Lower lobe of right lung (tissue), 2 donors: ENCODE measurements at regions not wholly inside any gene's neighbourhood (a gene's known extent, or its start where the extent isn't known, plus 50 kb on each side); places are given as distances from the start of the nearest gene placed in this dataset.

ENCODE experiments used
- ATAC-seq, 2 donors: fragments of 200-7000 bp; cut with Tn5 transposase; one replicate each; pipeline ENCODE4 v1.9.1; 2020 to 2022; ENCODE audit warnings: mild to moderate bottlenecking in 2 of 2, moderate library complexity in 2 of 2
- DNase-seq: peaks from one replicate; pipeline ENCODE4 v3.0.0-alpha.2; 2020
- H3K27ac ChIP-seq: fragments of 200-600 bp; one replicate; pipeline ENCODE4 v1.8.0; 2022
- H3K27me3 ChIP-seq: fragments of 200-600 bp; one replicate; pipeline ENCODE4 v1.8.0; 2022; ENCODE audit warnings: low read depth
- H3K36me3 ChIP-seq: fragments of 200-600 bp; one replicate; pipeline ENCODE4 v1.8.0; 2022; ENCODE audit warnings: mild to moderate bottlenecking
- H3K4me1 ChIP-seq: fragments of 200-600 bp; one replicate; pipeline ENCODE4 v1.8.0; 2022
- H3K4me3 ChIP-seq: fragments of 200-600 bp; one replicate; pipeline ENCODE4 v1.8.0; 2022; ENCODE audit warnings: mild to moderate bottlenecking
- H3K9me3 ChIP-seq: fragments of 200-600 bp; one replicate; pipeline ENCODE4 v1.8.0; 2022
- intact Hi-C: fragments of 100-400 bp; cut with DNase I; formaldehyde crosslinking; loops from one replicate; pipeline ENCODE4 v1.11.0; 2022
- TF ChIP-seq, protein P1 (sequence below): fragments of 200-600 bp; IDR thresholded peaks from one replicate; pipeline ENCODE4 v1.8.0; 2022; ENCODE audit warnings: antibody characterized with exemption, mild to moderate bottlenecking
- donor health status: DM: no; HTN: yes; CAD: no; lungs with severe emphysema.

DNA sequence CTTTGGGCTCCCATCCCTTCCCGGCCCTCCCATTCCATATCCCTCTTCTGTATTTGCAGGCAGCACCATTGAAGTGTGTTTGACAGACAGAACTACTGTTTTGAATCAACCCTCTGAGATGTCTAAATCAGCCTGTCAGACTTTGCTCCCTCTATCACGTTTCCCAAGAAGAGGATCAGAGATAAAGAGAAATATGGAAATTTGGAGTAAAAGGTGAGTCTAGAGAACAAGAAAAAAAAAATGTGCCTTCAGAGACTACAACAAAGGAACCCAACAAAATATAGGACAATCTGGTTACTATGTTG lies 133.4 kb upstream of the NCK2 start:
- intact Hi-C loops, result no loop called here
- Histone ChIP-seq H3K9me3 (no peaks in the 10 kb centered on the region), H3K4me1 (no peaks in the 10 kb centered on the region), H3K27me3 (no peaks in the 10 kb centered on the region), H3K27ac (no peak overlapping the region), H3K4me3 (no peak overlapping the region), H3K36me3 (no peaks in the 10 kb centered on the region)
- TF ChIP-seq, protein P1, sequence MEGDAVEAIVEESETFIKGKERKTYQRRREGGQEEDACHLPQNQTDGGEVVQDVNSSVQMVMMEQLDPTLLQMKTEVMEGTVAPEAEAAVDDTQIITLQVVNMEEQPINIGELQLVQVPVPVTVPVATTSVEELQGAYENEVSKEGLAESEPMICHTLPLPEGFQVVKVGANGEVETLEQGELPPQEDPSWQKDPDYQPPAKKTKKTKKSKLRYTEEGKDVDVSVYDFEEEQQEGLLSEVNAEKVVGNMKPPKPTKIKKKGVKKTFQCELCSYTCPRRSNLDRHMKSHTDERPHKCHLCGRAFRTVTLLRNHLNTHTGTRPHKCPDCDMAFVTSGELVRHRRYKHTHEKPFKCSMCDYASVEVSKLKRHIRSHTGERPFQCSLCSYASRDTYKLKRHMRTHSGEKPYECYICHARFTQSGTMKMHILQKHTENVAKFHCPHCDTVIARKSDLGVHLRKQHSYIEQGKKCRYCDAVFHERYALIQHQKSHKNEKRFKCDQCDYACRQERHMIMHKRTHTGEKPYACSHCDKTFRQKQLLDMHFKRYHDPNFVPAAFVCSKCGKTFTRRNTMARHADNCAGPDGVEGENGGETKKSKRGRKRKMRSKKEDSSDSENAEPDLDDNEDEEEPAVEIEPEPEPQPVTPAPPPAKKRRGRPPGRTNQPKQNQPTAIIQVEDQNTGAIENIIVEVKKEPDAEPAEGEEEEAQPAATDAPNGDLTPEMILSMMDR, result no peak
- no peak for DNase-seq
- no peak for ATAC-seq

DNA sequence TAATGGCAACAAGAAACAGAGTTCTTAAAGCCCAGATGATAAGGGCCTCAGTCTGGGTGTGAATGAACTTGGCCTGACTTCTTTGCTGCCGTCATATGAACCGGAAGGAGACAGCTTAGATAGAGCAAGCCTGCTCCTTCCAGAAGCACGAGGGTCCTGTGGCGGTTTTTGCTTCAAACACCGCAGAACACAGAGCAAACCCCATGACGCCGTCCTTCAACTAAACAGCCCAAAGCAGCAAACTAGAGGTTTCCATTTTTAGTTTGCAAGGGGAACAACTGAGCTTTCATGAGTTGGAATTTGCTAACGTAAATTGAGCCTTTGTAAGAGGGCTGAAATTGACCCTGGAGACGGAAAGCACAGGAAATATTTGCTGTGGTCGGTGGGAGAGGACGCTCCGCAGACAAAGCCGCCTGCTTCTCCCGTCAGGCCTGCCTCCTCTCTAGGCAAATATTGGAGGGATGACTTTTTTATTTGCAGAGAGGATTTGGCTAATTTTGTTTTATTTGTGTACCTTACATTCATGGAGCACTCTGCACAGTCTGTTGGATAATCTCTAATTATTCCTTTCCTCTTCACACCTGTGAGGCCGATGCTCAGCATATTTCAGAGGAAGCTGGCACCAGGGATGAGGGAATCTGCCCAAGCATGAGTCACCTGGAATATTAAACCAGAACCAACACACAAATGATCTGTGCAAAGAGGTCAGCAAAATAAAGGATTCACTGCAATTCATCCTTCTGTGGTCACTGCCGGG lies 134.0 kb upstream of the NCK2 start:
- H3K36me3 ChIP-seq, result no peaks in the 10 kb centered on the region
- no peak for DNase-seq
- ATAC-seq, result no peak
- intact Hi-C loops, result no loop called here
- TF ChIP-seq, protein P1, result no peak
- H3K4me3 ChIP-seq, result no peak overlapping the region
- no peaks in the 10 kb centered on the region for H3K9me3 ChIP-seq
- H3K27ac ChIP-seq, result no peak overlapping the region
- no peaks in the 10 kb centered on the region for H3K27me3 ChIP-seq
- H3K4me1 ChIP-seq, result no peaks in the 10 kb centered on the region

DNA sequence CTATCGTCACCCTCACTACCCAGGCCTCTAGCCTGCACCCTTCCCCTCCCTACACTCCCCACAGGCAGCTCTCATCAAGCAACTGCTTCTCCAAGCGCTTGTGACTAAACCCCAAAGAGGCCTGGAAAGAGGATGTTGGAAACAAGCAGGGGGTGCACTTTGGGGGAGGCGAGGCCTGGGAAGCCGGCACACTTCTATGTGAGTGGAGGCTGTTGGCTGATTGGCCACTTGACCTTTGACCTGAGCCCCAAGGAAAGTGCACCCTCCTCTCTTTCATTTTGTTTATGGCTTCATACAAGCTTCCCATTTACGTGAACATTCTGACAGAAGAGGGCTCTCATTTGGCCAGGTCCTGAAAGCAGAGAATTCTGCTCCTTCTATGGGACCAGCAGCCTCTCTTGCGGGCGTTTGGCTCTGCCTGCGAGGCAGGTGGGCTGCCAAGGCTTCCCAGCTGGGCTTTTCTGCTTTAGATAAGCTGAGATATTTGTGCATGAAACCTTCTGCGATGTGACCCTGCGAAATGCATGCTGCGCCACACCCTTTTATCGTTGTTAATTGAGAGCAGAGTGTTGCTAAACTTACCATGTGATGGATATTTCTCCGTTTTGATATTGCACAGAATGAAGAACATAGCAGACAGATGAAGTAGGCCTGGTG lies 134.8 kb upstream of the NCK2 start:
- no peaks in the 10 kb centered on the region for H3K9me3 ChIP-seq
- no peaks in the 10 kb centered on the region for H3K4me1 ChIP-seq
- no peaks in the 10 kb centered on the region for H3K27me3 ChIP-seq
- ATAC-seq (no peak), DNase-seq (no peak)
- intact Hi-C loops, result no loop called here
- no peak overlapping the region for H3K4me3 ChIP-seq
- no peak overlapping the region for H3K27ac ChIP-seq
- H3K36me3 ChIP-seq, result no peaks in the 10 kb centered on the region
- TF ChIP-seq, protein P1, result no peak

DNA sequence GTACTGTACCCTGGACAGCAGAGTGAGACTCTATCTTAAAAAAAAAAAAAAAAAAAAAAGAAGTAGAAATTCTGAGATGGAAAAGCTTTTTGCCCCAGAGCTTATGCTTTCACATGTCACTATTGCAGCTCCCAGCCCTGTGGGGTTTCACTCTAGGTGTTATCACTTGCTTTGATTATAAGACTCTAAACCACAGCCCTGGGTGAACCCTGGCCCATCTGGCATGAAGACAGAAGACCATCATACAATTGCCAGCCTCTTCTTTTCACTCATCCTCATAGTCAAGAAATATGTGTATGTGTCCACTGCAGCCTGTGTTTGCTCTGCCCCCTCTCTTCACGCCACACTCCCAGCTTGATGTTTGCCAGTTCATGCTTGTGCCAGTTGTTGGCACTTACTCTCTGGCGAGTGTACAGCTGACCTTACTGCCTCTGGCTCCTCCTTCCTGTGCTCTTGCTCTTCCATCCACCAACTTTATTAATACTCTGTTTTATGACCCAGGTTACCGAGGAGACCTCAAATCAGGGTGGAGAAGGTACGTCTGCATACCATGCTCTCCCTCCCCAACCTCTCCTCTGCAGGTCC lies 136.7 kb upstream of the NCK2 start:
- no peaks in the 10 kb centered on the region for H3K36me3 ChIP-seq
- DNase-seq (no peak), ATAC-seq (no peak)
- TF ChIP-seq, protein P1, result no peak
- no peaks in the 10 kb centered on the region for H3K27me3 ChIP-seq
- H3K4me3 ChIP-seq, result no peak overlapping the region
- intact Hi-C loops, result no loop called here
- H3K9me3 ChIP-seq, result no peaks in the 10 kb centered on the region
- H3K27ac ChIP-seq, result no peak overlapping the region
- H3K4me1 ChIP-seq, result no peaks in the 10 kb centered on the region

DNA sequence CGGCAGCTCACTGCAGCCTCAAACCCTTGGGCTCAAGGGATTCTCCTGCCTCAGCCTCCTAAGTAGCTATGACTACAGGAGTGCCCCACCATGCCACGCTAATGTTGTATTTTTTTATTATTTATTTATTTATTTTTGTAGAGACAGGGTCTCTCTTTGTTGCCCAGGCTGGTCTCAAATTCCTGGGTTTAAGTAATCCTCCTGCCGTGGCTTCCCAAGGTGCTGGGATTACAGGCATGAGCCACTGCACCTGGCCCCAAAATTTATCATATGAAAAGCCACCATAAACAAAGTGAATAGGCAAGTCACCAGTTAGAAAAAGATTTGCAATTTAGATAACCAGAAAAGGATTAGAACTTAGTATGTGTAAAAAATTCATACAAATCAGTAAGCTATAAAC lies 138.6 kb upstream of the NCK2 start:
- H3K4me3 ChIP-seq, result no peak overlapping the region
- intact Hi-C loops, result no loop called here
- no peak for DNase-seq
- H3K9me3 ChIP-seq, result no peaks in the 10 kb centered on the region
- ATAC-seq, result no peak
- H3K27ac ChIP-seq, result no peak overlapping the region
- H3K27me3 ChIP-seq, result no peaks in the 10 kb centered on the region
- no peaks in the 10 kb centered on the region for H3K4me1 ChIP-seq
- no peaks in the 10 kb centered on the region for H3K36me3 ChIP-seq
- TF ChIP-seq, protein P1, result no peak
